GM23338 (cell line): ENCODE measurements at regions not wholly inside any gene's neighbourhood (a gene's known extent, or its start where the extent isn't known, plus 50 kb on each side); places are given as distances from the start of the nearest gene placed in this dataset.

Source experiments
- EZH2 ChIP-seq: fragments of 200-600 bp; sonication (generic); IDR thresholded peaks from one replicate; pipeline ENCODE4 v1.8.0; 2017; ENCODE audit warnings: antibody characterized with exemption, mild to moderate bottlenecking, low read depth; ENCODE audit not compliant: unreplicated experiment
- POLR2AphosphoS5 ChIP-seq: IDR thresholded peaks from 2 replicates; pipeline ENCODE4 v1.6.1; 2016; ENCODE audit warnings: antibody characterized with exemption, low read depth

- TF ChIP-seq POLR2AphosphoS5: no peak
- no peak for TF ChIP-seq EZH2
Measured at GRCh38 chrX:147637190-147637589, 274.5 kb upstream of the FMR1 start.
